PC-9 (cell line): ENCODE measurements at regions not wholly inside any gene's neighbourhood (a gene's known extent, or its start where the extent isn't known, plus 50 kb on each side); places are given as distances from the start of the nearest gene placed in this dataset.

Experiments used
- BruUV-seq: library from RNA; stranded (reverse); fragments of 400-500 nt; replicated peaks from 2 replicates; lab custom pipeline; 2021; lab: Mats Ljungman, UMichigan
- CTCF ChIA-PET: fragments of 300-600 bp; sonication (Branson Sonifier 250); formaldehyde crosslinking; loops from one replicate; lab custom pipeline; 2022; ENCODE audit warnings: antibody characterized with exemption; lab: Charles Lee
- POLR2A ChIA-PET: fragments of 300-600 bp; sonication (Branson Sonifier 250); formaldehyde crosslinking; loops from one replicate; lab custom pipeline; 2022; ENCODE audit warnings: antibody characterized with exemption; ENCODE audit not compliant: unreplicated experiment; lab: Charles Lee
- DNase-seq, 2 experiments: peaks; one replicate each; pipeline versions ENCODE4 v3.0.0 to v3.0.0-alpha.2; 2015 to 2022; ENCODE audit warnings: mixed read lengths in 1 of 2
- H2AFZ ChIP-seq: fragments of 200-600 bp; sonication (generic); 2 replicates; pipeline ENCODE4 v1.8.1; 2017; ENCODE audit warnings: antibody characterized with exemption
- H3F3A ChIP-seq: fragments of 200-600 bp; sonication (generic); 2 replicates; pipeline ENCODE4 v1.8.1; 2017; ENCODE audit warnings: antibody characterized with exemption, mild to moderate bottlenecking, low read depth; ENCODE audit not compliant: insufficient read depth
- H3K27ac ChIP-seq: fragments of 200-600 bp; sonication (generic); 2 replicates; pipeline ENCODE4 v1.6.1; 2016; ENCODE audit warnings: mixed run types
- H3K27me3 ChIP-seq: fragments of 200-600 bp; sonication (generic); 2 replicates; pipeline ENCODE4 v1.6.1; 2016; ENCODE audit warnings: low read depth, mixed run types; ENCODE audit not compliant: insufficient read depth
- H3K36me3 ChIP-seq: fragments of 200-600 bp; sonication (generic); 2 replicates; pipeline ENCODE4 v1.6.1; 2016; ENCODE audit warnings: low read depth, mixed run types
- H3K4me1 ChIP-seq: fragments of 200-600 bp; sonication (generic); replicated peaks from 2 replicates; pipeline ENCODE4 v1.6.1; 2016; ENCODE audit warnings: mixed run types; ENCODE audit not compliant: insufficient read depth
- H3K4me2 ChIP-seq: fragments of 200-600 bp; sonication (generic); 2 replicates; pipeline ENCODE4 v1.6.1; 2017; ENCODE audit warnings: mixed run types
- H3K4me3 ChIP-seq: fragments of 200-600 bp; sonication (generic); 2 replicates; pipeline ENCODE4 v1.6.1; 2016; ENCODE audit warnings: mixed run types
- H3K79me2 ChIP-seq: fragments of 200-600 bp; sonication (generic); 2 replicates; pipeline ENCODE4 v1.6.1; 2017; ENCODE audit warnings: low read depth, mixed run types
- H3K9me2 ChIP-seq: fragments of 200-600 bp; sonication (generic); 2 replicates; pipeline ENCODE4 v1.8.1; 2017; ENCODE audit warnings: mild to moderate bottlenecking; ENCODE audit not compliant: insufficient read depth
- H3K9me3 ChIP-seq: fragments of 200-600 bp; sonication (generic); 2 replicates; pipeline ENCODE4 v1.8.1; 2016; ENCODE audit warnings: low read depth; ENCODE audit not compliant: insufficient read depth
- H4K20me1 ChIP-seq: fragments of 200-600 bp; sonication (generic); 2 replicates; pipeline ENCODE4 v1.8.1; 2017; ENCODE audit not compliant: insufficient read depth
- EZH2 ChIP-seq: fragments of 200-600 bp; sonication (generic); IDR thresholded peaks from 2 replicates; pipeline ENCODE4 v1.8.0; 2017; ENCODE audit warnings: antibody characterized with exemption, low read depth
- intact Hi-C: fragments of 100-400 bp; cut with micrococcal nuclease; formaldehyde crosslinking; loops from one replicate; pipeline ENCODE4 v1.10.0; 2022; ENCODE audit not compliant: unreplicated experiment
- TF ChIP-seq, protein P1 (sequence below): fragments of 200-600 bp; sonication (generic); conservative IDR thresholded peaks from 2 replicates; pipeline ENCODE4 v1.6.1; 2017; ENCODE audit warnings: mixed run types, antibody characterized with exemption, mild to moderate bottlenecking, moderate library complexity

GRCh38 chr9:135222881-135223760 lies 135.7 kb downstream of the OLFM1 start:
- H2AFZ ChIP-seq = no peak overlapping the region
- no TSS peak for BruUV-seq
- peaks cover 71% of the 10 kb centered on the region for H3K27me3 ChIP-seq
- DNase-seq = no peak
- no peaks in the 10 kb centered on the region for H3K36me3 ChIP-seq
- H3K27ac ChIP-seq = no peak overlapping the region
- ChIA-PET POLR2A (no interaction called here), CTCF (no interaction called here)
- no peak overlapping the region for H3K4me2 ChIP-seq
- no peaks in the 10 kb centered on the region for H3K9me2 ChIP-seq
- H4K20me1 ChIP-seq = no peaks in the 10 kb centered on the region
- no peak overlapping the region for H3K4me3 ChIP-seq
- H3K4me1 ChIP-seq = no peaks in the 10 kb centered on the region
- H3K9me3 ChIP-seq = 0 out of 2 replicates have a peak, but pooled peaks cover 5% of the 10 kb centered on the region
- H3K79me2 ChIP-seq = no peaks in the 10 kb centered on the region
- TF ChIP-seq, protein P1, sequence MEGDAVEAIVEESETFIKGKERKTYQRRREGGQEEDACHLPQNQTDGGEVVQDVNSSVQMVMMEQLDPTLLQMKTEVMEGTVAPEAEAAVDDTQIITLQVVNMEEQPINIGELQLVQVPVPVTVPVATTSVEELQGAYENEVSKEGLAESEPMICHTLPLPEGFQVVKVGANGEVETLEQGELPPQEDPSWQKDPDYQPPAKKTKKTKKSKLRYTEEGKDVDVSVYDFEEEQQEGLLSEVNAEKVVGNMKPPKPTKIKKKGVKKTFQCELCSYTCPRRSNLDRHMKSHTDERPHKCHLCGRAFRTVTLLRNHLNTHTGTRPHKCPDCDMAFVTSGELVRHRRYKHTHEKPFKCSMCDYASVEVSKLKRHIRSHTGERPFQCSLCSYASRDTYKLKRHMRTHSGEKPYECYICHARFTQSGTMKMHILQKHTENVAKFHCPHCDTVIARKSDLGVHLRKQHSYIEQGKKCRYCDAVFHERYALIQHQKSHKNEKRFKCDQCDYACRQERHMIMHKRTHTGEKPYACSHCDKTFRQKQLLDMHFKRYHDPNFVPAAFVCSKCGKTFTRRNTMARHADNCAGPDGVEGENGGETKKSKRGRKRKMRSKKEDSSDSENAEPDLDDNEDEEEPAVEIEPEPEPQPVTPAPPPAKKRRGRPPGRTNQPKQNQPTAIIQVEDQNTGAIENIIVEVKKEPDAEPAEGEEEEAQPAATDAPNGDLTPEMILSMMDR = no peak
- TF ChIP-seq EZH2 = no peak
- H3F3A ChIP-seq = peaks cover 12% of the 10 kb centered on the region; the same call in 1 of the 2 replicates
- intact Hi-C loops = no loop called here

DNA sequence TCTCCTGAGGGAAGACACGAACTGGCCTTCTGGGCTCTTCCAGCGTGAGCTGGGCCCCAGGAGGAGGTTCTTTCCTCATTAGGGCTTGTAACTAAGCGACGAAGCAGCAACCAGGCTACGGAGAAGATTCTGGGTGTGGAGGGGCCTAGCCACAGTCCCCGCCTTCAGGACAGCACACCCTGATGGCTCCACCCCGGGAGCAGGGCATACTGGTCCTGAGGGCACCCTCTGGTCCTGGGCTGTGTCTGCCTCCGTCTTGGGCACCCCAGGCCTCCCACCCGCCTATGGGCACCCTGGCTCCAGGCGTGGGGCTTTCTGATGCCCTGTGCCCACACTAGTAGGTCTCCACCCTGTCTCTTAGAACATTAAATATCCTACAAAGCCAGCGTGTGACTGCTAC lies 136.4 kb downstream of the OLFM1 start:
- no peak for TF ChIP-seq EZH2
- TF ChIP-seq, protein P1 = no peak
- CTCF ChIA-PET = no interaction called here

GRCh38 chr9:135224286-135224877 lies 136.9 kb downstream of the OLFM1 start:
- Histone ChIP-seq H3K4me2 (no peak overlapping the region), H3F3A (peaks cover 12% of the 10 kb centered on the region; the same call in 1 of the 2 replicates), H3K27me3 (peaks cover 71% of the 10 kb centered on the region), H2AFZ (no peak overlapping the region), H4K20me1 (no peaks in the 10 kb centered on the region), H3K9me2 (no peaks in the 10 kb centered on the region), H3K4me1 (no peaks in the 10 kb centered on the region), H3K27ac (no peak overlapping the region), H3K79me2 (no peaks in the 10 kb centered on the region), H3K9me3 (0 out of 2 replicates have a peak, but pooled peaks cover 5% of the 10 kb centered on the region), H3K4me3 (no peak overlapping the region), H3K36me3 (no peaks in the 10 kb centered on the region)
- no TSS peak for BruUV-seq
- intact Hi-C loops = no loop called here
- no peak for TF ChIP-seq EZH2
- TF ChIP-seq, protein P1 = no peak
- POLR2A ChIA-PET = no interaction called here
- CTCF ChIA-PET = no interaction called here
- no peak for DNase-seq

More for the DNA sequence above, 136.4 kb downstream of the OLFM1 start:
- H3K27ac ChIP-seq = no peak overlapping the region
- DNase-seq = no peak
- BruUV-seq = no TSS peak
- H3K27me3 ChIP-seq = peaks cover 71% of the 10 kb centered on the region
- no peaks in the 10 kb centered on the region for H3K79me2 ChIP-seq
- no peak overlapping the region for H3K4me2 ChIP-seq
- no peak overlapping the region for H3K4me3 ChIP-seq
- 0 out of 2 replicates have a peak, but pooled peaks cover 5% of the 10 kb centered on the region for H3K9me3 ChIP-seq
- H3K36me3 ChIP-seq = no peaks in the 10 kb centered on the region
- no peaks in the 10 kb centered on the region for H3K9me2 ChIP-seq
- H2AFZ ChIP-seq = no peak overlapping the region
- H3F3A ChIP-seq = peaks cover 12% of the 10 kb centered on the region; the same call in 1 of the 2 replicates
- no peaks in the 10 kb centered on the region for H4K20me1 ChIP-seq
- POLR2A ChIA-PET = no interaction called here
- no peaks in the 10 kb centered on the region for H3K4me1 ChIP-seq
- intact Hi-C loops = no loop called here
